ENCODE measurements at regions not wholly inside any gene's neighbourhood (a gene's known extent, or its start where the extent isn't known, plus 50 kb on each side); places are given as distances from the start of the nearest gene placed in this dataset.

DNA sequence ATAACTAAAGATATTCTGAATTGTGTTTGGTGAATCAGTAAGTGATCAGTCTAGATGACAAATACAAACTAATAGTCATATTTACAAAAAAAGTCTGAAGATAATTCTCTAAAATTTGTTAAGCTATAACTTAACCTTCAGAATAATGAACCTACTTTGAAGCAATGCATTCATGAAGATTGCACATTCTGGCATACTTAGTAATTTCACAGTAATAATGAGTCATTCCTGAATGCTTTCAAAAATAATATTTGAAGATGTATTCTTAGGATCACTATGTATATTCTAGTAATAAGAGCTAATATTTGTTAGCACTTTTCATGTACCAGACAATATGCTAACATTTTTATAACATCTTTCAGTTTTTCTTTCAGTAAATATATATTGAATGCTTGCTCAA is 756.7 kb upstream of the SLIT2 start:
- intact Hi-C loops (cut with DNase I) = no loop called here
- Histone ChIP-seq H3K27ac (no peak overlapping the region), H3K4me1 (no peaks in the 10 kb centered on the region), H3K27me3 (no peaks in the 10 kb centered on the region), H3K9me3 (no peaks in the 10 kb centered on the region), H3K4me3 (no peak overlapping the region), H3K36me3 (no peaks in the 10 kb centered on the region)
- DNase-seq = no peak
- TF ChIP-seq POLR2AphosphoS5 (IDR thresholded peaks at IDR 0.05) (no peak), EP300 (IDR thresholded peaks at IDR 0.05) (no peak), POLR2A (IDR thresholded peaks at IDR 0.05) (no peak)
- TF ChIP-seq, protein P1, sequence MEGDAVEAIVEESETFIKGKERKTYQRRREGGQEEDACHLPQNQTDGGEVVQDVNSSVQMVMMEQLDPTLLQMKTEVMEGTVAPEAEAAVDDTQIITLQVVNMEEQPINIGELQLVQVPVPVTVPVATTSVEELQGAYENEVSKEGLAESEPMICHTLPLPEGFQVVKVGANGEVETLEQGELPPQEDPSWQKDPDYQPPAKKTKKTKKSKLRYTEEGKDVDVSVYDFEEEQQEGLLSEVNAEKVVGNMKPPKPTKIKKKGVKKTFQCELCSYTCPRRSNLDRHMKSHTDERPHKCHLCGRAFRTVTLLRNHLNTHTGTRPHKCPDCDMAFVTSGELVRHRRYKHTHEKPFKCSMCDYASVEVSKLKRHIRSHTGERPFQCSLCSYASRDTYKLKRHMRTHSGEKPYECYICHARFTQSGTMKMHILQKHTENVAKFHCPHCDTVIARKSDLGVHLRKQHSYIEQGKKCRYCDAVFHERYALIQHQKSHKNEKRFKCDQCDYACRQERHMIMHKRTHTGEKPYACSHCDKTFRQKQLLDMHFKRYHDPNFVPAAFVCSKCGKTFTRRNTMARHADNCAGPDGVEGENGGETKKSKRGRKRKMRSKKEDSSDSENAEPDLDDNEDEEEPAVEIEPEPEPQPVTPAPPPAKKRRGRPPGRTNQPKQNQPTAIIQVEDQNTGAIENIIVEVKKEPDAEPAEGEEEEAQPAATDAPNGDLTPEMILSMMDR (IDR thresholded peaks at IDR 0.05) = no peak

DNA sequence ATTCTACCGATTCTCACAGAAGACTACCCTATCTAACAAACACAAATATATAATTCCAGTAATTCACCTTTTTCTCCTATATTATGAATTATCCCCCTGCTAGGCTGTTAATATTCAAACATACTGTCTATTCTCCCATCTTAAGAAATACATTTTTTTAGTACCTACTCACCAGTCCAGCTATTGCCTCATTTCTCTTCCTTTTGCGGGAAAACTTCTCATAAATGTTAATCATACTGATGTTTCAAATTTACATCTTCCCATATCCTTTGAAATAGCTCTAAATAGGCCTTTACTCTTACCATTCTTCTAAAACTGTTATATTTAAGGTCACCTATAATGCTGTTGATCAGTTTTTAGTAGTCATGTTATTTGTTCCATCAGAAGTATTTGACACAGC is 759.1 kb upstream of the SLIT2 start:
- intact Hi-C loops (cut with DNase I) = no loop called here
- no peaks in the 10 kb centered on the region for H3K9me3 ChIP-seq

DNA sequence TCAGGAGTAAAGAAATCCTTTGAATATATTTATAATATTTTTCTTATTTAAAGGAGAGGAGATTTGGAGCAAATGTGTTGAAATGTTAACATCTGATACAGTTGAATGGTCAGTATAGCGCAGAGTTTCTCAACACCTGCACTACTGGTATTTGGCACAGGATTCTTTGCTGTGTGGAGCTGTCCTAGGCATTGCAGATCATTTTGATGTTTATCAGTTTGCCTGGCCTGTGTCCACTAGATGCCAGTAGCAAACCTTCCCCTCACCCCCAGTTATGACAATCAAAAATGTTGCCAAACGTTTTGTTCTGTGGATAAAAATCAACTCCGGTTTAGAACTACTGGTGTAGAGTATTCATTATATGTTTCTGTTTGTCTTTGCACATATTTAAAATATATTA is 765.3 kb upstream of the SLIT2 start:
- Histone ChIP-seq H3K27ac (no peak overlapping the region), H3K27me3 (no peaks in the 10 kb centered on the region), H3K4me1 (no peaks in the 10 kb centered on the region), H3K4me3 (no peak overlapping the region), H3K36me3 (no peaks in the 10 kb centered on the region), H3K9me3 (no peaks in the 10 kb centered on the region)
- TF ChIP-seq EP300 (IDR thresholded peaks at IDR 0.05) (no peak), POLR2A (IDR thresholded peaks at IDR 0.05) (no peak), POLR2AphosphoS5 (IDR thresholded peaks at IDR 0.05) (no peak)
- TF ChIP-seq, protein P1 (IDR thresholded peaks at IDR 0.05) = no peak
- no peak for DNase-seq
- WGBS, 2 donors = 45 to 67% methylated on average over 3 of the region's 3 CpGs
- intact Hi-C loops (cut with DNase I) = no loop called here

More for the DNA sequence above, 759.1 kb upstream of the SLIT2 start:
- no peak for TF ChIP-seq POLR2AphosphoS5 (IDR thresholded peaks at IDR 0.05)
- no peak for TF ChIP-seq EP300 (IDR thresholded peaks at IDR 0.05)
- no peak for TF ChIP-seq POLR2A (IDR thresholded peaks at IDR 0.05)
- TF ChIP-seq, protein P1 (IDR thresholded peaks at IDR 0.05) = no peak
- 92 to 94% methylated on average over 2 of the region's 2 CpGs for WGBS, 2 donors
- Histone ChIP-seq H3K4me3 (no peak overlapping the region), H3K27ac (no peak overlapping the region), H3K4me1 (no peaks in the 10 kb centered on the region), H3K36me3 (no peaks in the 10 kb centered on the region), H3K27me3 (no peaks in the 10 kb centered on the region)
- no peak for DNase-seq

DNA sequence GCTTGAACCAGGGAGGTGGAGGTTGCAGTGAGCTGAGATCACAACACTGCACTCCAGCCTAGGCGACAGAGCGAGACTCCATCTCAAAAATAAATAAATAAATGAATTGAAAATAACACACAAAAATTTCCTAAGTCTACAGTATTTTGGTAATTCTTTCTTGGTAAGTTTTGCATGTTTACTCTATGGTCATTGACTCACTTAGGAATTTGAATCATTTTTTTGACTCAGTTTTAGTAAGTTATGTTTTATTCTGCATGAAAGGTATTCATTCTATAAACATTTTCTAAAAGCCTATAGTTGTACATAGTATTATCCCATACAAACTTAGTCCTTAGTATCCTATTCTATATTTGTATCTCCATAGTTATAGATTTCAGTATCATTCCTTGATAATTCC is 772.9 kb upstream of the SLIT2 start:
- intact Hi-C loops (cut with DNase I) = no loop called here
- no peak overlapping the region for H3K27ac ChIP-seq
- 93 to 100% methylated on average over 2 of the region's 2 CpGs for WGBS, 2 donors

DNA sequence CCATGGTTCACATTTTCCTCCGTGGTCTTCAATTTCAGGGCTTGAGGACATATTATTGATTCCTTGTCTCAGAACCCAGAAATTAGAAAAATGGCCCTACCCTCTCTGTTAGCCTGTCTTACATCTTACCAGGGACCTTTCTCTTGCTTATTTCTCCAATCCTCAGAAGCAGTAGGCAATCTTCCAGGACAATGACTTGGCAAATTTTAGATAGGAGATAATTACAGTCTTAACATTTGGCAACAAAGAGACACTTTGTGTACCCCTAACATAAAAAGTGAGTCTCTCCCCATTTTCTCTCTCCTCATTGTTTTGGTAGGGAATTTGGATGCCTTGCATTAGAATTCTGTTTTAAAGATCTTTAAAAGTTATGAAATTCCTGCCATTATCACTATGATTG is 778.1 kb upstream of the SLIT2 start:
- Histone ChIP-seq H3K27me3 (no peaks in the 10 kb centered on the region), H3K9me3 (no peaks in the 10 kb centered on the region), H3K27ac (no peak overlapping the region), H3K36me3 (no peaks in the 10 kb centered on the region), H3K4me1 (no peaks in the 10 kb centered on the region), H3K4me3 (no peak overlapping the region)
- DNase-seq = no peak
- intact Hi-C loops (cut with DNase I) = no loop called here
- TF ChIP-seq POLR2A (IDR thresholded peaks at IDR 0.05) (no peak), EP300 (IDR thresholded peaks at IDR 0.05) (no peak), POLR2AphosphoS5 (IDR thresholded peaks at IDR 0.05) (no peak)
- TF ChIP-seq, protein P1 (IDR thresholded peaks at IDR 0.05) = no peak
- WGBS, 2 donors = 73 to 81% methylated on average over 1 of the region's 1 CpG

More for the DNA sequence above, 772.9 kb upstream of the SLIT2 start:
- TF ChIP-seq POLR2A (IDR thresholded peaks at IDR 0.05) (no peak), EP300 (IDR thresholded peaks at IDR 0.05) (no peak), POLR2AphosphoS5 (IDR thresholded peaks at IDR 0.05) (no peak)
- TF ChIP-seq, protein P1 (IDR thresholded peaks at IDR 0.05) = no peak
- Histone ChIP-seq H3K36me3 (no peaks in the 10 kb centered on the region), H3K27me3 (no peaks in the 10 kb centered on the region), H3K9me3 (no peaks in the 10 kb centered on the region), H3K4me1 (no peaks in the 10 kb centered on the region), H3K4me3 (no peak overlapping the region)
- no peak for DNase-seq

Measured in sigmoid colon (tissue), 6 donors.